ENCODE measurements at regions not wholly inside any gene's neighbourhood (a gene's known extent, or its start where the extent isn't known, plus 50 kb on each side); places are given as distances from the start of the nearest gene placed in this dataset.

GRCh38 chr6:72554761-72555221 is 67.1 kb upstream of the KCNQ5 start:
- no peak for TF ChIP-seq EGR1 (IDR thresholded peaks at IDR 0.05)
- TF ChIP-seq MAX (IDR thresholded peaks at IDR 0.05) = no peak
- TF ChIP-seq RAD21 (IDR thresholded peaks at IDR 0.05; ENCODE audit: low read depth) = no peak
- no peak for TF ChIP-seq FOXM1 (IDR thresholded peaks at IDR 0.05; ENCODE audit: borderline replicate concordance, low read depth)
- no peak for TF ChIP-seq EP300 (IDR thresholded peaks at IDR 0.05; ENCODE audit: borderline replicate concordance)
- TF ChIP-seq TCF12 (IDR thresholded peaks at IDR 0.05; ENCODE audit: low read depth) = no peak
- no peak for TF ChIP-seq YY1 (IDR thresholded peaks at IDR 0.05; ENCODE audit: low read depth)

GRCh38 chr6:72559067-72559466 is 62.8 kb upstream of the KCNQ5 start:
- no peak for TF ChIP-seq TCF12 (IDR thresholded peaks at IDR 0.05; ENCODE audit: low read depth)
- no peak for TF ChIP-seq USF1 (IDR thresholded peaks at IDR 0.05)
- no peak for TF ChIP-seq EGR1 (IDR thresholded peaks at IDR 0.05)
- no peak for TF ChIP-seq CREB1 (IDR thresholded peaks at IDR 0.05; ENCODE audit: low read depth)
- no peak for TF ChIP-seq NFIC (IDR thresholded peaks at IDR 0.05)
- TF ChIP-seq TEAD4 (IDR thresholded peaks at IDR 0.05) = no peak
- TF ChIP-seq TAF1 (IDR thresholded peaks at IDR 0.05; ENCODE audit: low read depth) = no peak
- TF ChIP-seq REST (IDR thresholded peaks at IDR 0.05; ENCODE audit: low read depth) = no peak
- TF ChIP-seq RAD21 (IDR thresholded peaks at IDR 0.05; ENCODE audit: low read depth) = no peak
- TF ChIP-seq FOXM1 (IDR thresholded peaks at IDR 0.05; ENCODE audit: borderline replicate concordance, low read depth) = no peak
- TF ChIP-seq MAX (IDR thresholded peaks at IDR 0.05) = no peak
- TF ChIP-seq ZBTB7A (IDR thresholded peaks at IDR 0.05; ENCODE audit: low read depth) = no peak
- TF ChIP-seq EP300 (IDR thresholded peaks at IDR 0.05; ENCODE audit: borderline replicate concordance) = no peak

- TF ChIP-seq NFIC (IDR thresholded peaks at IDR 0.05) (no peak), CREB1 (IDR thresholded peaks at IDR 0.05; ENCODE audit: low read depth) (no peak), MAX (IDR thresholded peaks at IDR 0.05) (no peak), TEAD4 (IDR thresholded peaks at IDR 0.05) (no peak), ZBTB7A (IDR thresholded peaks at IDR 0.05; ENCODE audit: low read depth) (no peak), YY1 (IDR thresholded peaks at IDR 0.05; ENCODE audit: low read depth) (no peak), TCF12 (IDR thresholded peaks at IDR 0.05; ENCODE audit: low read depth) (no peak), CEBPB (IDR thresholded peaks at IDR 0.05) (no peak), REST (IDR thresholded peaks at IDR 0.05; ENCODE audit: low read depth) (no peak), FOXM1 (IDR thresholded peaks at IDR 0.05; ENCODE audit: borderline replicate concordance, low read depth) (no peak), USF1 (IDR thresholded peaks at IDR 0.05) (no peak), EGR1 (IDR thresholded peaks at IDR 0.05) (no peak), TAF1 (IDR thresholded peaks at IDR 0.05; ENCODE audit: low read depth) (no peak), EP300 (IDR thresholded peaks at IDR 0.05; ENCODE audit: borderline replicate concordance) (no peak), RAD21 (IDR thresholded peaks at IDR 0.05; ENCODE audit: low read depth) (no peak)
Observed at GRCh38 chr6:72559555-72559954, 62.3 kb upstream of the KCNQ5 start.

- TF ChIP-seq EGR1 (IDR thresholded peaks at IDR 0.05) = no peak
- no peak for TF ChIP-seq ZBTB7A (IDR thresholded peaks at IDR 0.05; ENCODE audit: low read depth)
- TF ChIP-seq NFIC (IDR thresholded peaks at IDR 0.05) = no peak
- TF ChIP-seq TEAD4 (IDR thresholded peaks at IDR 0.05) = no peak
- TF ChIP-seq REST (IDR thresholded peaks at IDR 0.05; ENCODE audit: low read depth) = no peak
- no peak for TF ChIP-seq USF1 (IDR thresholded peaks at IDR 0.05)
Observed at GRCh38 chr6:72560721-72561593, 60.9 kb upstream of the KCNQ5 start.
